SK-MEL-5 (cell line): ENCODE measurements at regions not wholly inside any gene's neighbourhood (a gene's known extent, or its start where the extent isn't known, plus 50 kb on each side); places are given as distances from the start of the nearest gene placed in this dataset.
"Not testable (repeated sequence)": the region's sequence is repeated elsewhere in the genome, so short reads cannot be mapped to it uniquely, and the experiment has no call there.

Source experiments
- DNase-seq: peaks from one replicate; pipeline ENCODE4 v3.0.0-alpha.2; 2016; ENCODE audit warnings: low read depth, low spot score
- in situ Hi-C: cut with HindIII; loops from 2 replicates; pipeline ENCODE4 v1.10.0; 2016; ENCODE audit warnings: low sequenced_read_pairs, high pct_unique_total_duplicates, low pct_unique_long_range_greater_than_20kb

DNA sequence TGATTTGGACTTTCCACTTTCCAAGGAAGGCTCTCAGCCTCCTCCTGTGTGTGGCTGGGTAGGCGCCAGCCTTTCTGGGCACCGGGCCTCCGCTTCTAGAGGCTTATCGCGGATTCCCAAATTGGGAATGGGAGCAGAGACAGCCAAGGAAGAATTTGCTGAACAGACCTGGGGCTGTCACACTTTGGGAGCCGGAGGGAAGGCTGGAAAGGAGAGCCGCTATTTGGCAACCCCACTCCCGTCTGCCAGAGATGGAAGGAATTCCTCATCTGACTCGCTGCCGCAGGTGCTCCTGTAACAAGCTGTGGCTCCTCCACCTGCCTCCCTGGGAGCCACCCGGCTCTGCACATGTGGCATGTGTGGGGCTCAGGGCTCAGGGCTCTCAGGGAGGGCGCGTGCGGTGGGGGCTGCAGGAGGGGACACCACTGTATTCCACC, 50.8 kb upstream of the ECHDC3 start:
- in situ Hi-C loops = no loop called here
- DNase-seq = no peak

- in situ Hi-C loops = no loop called here
- no peak for DNase-seq
Measured at GRCh38 chr10:11689945-11690736, 52.0 kb upstream of the ECHDC3 start.

GRCh38 chr10:11688448-11688795, 53.8 kb upstream of the ECHDC3 start:
- DNase-seq, in situ Hi-C loops: not testable (repeated sequence)

- no peak for DNase-seq
Measured at GRCh38 chr10:11687779-11688447, 54.3 kb upstream of the ECHDC3 start.

GRCh38 chr10:11687357-11687771, 54.8 kb upstream of the ECHDC3 start:
- no peak for DNase-seq
- in situ Hi-C loops = no loop called here

More at GRCh38 chr10:11687779-11688447, 54.3 kb upstream of the ECHDC3 start:
- in situ Hi-C loops = no loop called here

- in situ Hi-C loops = no loop called here
Measured at GRCh38 chr10:11685787-11686218, 56.4 kb upstream of the ECHDC3 start.

DNA sequence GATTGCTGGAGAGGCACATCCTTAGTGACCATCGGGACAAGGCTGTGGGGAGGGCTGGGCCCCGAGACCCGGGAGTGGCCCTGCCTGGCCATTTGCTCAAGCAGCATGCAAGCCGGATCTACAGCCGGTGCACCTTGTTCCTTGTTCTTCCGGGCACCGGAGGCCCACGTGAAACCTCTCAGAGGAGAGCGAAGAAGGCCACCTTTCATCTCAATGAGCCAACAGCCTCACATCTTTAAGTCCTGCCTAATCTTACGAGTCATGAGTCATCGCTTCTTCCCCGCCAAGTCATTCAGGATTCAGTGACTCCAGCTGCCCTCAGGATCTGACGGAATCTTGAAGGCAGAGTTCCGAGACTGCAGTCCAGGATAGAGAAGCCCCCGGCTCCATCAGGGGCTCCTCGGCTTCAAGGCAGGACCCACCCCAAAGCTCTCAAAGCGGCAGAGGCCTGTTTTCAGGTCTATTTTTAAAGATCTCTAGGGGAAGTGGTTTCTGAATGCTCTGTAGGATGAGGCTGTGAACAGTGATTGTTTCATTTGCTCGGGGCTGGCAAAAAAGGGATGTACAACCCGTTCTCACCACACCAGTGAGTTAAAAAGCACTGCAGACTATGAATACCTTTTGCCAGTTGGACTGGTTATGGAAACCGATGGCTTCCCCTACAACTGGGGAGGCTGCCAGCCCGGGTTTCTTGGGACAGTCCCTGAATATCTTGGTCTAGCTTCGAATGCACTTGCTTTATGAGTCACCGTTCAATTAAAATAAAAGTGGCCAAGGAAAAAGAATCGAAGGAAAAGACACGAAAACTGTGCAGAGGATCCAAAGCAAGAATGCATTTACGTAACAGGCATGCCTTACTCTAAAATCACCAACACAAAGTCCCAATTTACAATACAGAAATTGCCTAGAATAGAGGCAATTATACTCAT, 57.2 kb upstream of the ECHDC3 start:
- peak; percentile 94 for DNase-seq
- in situ Hi-C loops = no loop called here

More at GRCh38 chr10:11685787-11686218, 56.4 kb upstream of the ECHDC3 start:
- peak; percentile 36 for DNase-seq

- in situ Hi-C loops, DNase-seq: not testable (repeated sequence)
Measured at GRCh38 chr10:11684341-11684716, 57.9 kb upstream of the ECHDC3 start.

- in situ Hi-C loops = no loop called here
- no peak for DNase-seq
Measured at GRCh38 chr10:11683529-11684320, 58.5 kb upstream of the ECHDC3 start.

DNA sequence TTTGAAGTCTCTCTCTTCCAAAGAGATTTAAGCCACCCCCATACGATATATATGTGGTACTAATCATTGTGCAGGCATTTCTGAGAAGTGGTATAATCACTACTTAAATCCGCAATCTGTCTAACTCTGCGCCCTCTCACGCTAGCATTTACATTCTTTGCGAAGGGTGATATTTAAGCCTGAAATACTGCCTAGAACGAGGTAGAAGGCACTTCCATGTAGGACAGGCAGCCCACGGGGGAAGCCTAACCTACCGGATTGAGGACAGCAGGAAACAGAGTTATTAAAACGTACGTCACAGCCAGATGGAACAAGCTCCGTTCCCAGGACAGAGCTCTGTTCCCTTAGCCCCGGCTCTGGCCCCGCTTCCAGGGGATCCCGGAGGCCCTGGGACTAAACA, 59.3 kb upstream of the ECHDC3 start:
- DNase-seq = no peak
- in situ Hi-C loops = no loop called here

GRCh38 chr10:11682267-11682683, 59.9 kb upstream of the ECHDC3 start:
- in situ Hi-C loops = no loop called here
- DNase-seq = no peak

GRCh38 chr10:11680496-11680895, 61.7 kb upstream of the ECHDC3 start:
- no peak for DNase-seq
- in situ Hi-C loops = no loop called here

- in situ Hi-C loops = no loop called here
- DNase-seq = no peak
Measured at GRCh38 chr10:11679946-11680345, 62.2 kb upstream of the ECHDC3 start.

DNA sequence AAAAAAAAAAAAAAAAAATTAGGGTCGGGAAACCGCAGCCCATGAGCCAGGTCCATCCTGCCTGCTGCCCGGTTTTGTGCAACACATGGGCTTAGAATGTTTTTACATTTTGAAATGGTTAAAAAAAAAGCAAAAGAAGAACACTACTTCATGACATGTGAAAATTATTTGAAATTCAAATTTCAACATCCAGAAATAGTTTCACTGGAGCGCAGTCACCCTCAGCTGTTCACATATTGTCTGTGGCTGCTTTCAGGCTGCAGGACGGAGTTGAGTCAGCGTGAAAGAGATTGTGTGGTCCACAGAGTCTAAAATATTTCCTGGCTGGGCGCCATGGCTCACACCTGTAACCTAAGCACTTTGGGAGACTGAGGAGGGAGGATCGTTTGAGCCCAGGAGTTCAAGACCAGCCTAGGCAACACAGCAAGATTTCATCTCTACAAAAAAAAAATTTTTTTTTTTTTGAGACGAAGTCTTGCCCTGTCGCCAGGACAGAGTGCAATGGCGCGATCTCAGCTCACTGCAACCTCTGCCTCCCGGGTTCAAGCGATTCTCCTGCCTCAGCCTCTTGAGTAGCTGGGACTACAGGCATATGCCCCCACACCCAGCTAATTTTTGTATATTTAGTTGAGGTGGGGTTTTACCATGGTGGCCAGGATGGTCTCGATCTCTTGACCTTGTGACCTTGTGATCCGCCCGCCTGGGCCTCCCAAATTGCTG, 63.9 kb upstream of the ECHDC3 start:
- DNase-seq = no peak
- in situ Hi-C loops = no loop called here

GRCh38 chr10:11677480-11677879, 64.7 kb upstream of the ECHDC3 start:
- in situ Hi-C loops = no loop called here
- DNase-seq = no peak

GRCh38 chr10:11673346-11674280, 62.2 kb upstream of the USP6NL start:
- no peak for DNase-seq
- in situ Hi-C loops = no loop called here
